MM.1S (cell line): ENCODE measurements at regions not wholly inside any gene's neighbourhood (a gene's known extent, or its start where the extent isn't known, plus 50 kb on each side); places are given as distances from the start of the nearest gene placed in this dataset.

ENCODE experiments used
- CTCF ChIP-seq: fragments of 300-600 bp; sonication (generic); IDR thresholded peaks from 2 replicates; pipeline ENCODE4 v1.5.1; 2016; ENCODE audit warnings: antibody characterized with exemption, low read length, mixed read lengths
- EZH2phosphoT487 ChIP-seq: fragments of 300-600 bp; sonication (generic); IDR thresholded peaks from 2 replicates; pipeline ENCODE4 v1.6.1; 2018; ENCODE audit warnings: antibody characterized with exemption, low read length

DNA sequence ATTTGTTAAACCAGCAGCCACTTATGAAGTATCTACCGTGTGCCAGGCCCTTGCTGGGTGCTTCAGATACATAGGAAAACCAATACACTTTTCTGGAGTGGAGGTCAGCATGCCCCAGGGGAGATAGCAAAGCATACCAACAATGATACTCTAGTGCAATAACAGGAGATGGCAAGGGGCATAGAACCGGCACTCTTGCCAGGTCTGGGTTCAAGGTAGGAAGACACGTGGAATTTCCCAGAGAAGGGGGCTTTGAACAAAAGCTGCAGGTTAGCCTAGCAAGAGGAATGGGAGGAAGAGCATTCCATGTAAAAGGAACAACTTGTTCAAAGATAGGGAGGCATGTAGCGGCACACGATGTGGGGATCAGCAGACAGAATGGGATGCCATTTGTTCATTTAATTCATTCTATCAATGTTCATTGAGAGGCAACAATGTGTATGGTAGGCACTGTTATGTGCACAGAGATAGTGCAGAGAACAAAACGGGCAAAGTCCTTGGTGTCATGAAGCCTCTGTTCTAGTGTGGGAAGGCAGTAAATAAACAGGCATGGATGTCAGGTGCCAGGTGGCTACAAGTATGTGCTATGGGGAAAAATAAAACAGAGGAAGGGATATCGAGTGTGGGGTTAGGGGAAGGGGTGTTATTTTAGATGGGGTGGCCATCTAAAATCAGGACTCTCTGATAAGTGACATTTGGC is 162.6 kb upstream of the E2F8 start:
- no peak for TF ChIP-seq CTCF
- no peak for TF ChIP-seq EZH2phosphoT487
